GM12865 (cell line): ENCODE measurements at regions not wholly inside any gene's neighbourhood (a gene's known extent, or its start where the extent isn't known, plus 50 kb on each side); places are given as distances from the start of the nearest gene placed in this dataset.

Experiments
- DNase-seq: peaks from one replicate; pipeline ENCODE4 v3.0.0; 2010; ENCODE audit warnings: low read depth
- H3K4me3 ChIP-seq: 2 replicates; pipeline ENCODE4 v1.5.1; 2011; ENCODE audit warnings: mild to moderate bottlenecking, low read depth, low read length, control low read depth
- TF ChIP-seq, protein P1 (sequence below): IDR thresholded peaks from 2 replicates; pipeline ENCODE4 v1.5.1; 2011; ENCODE audit warnings: low read length, control low read depth, low read depth, inconsistent platforms; ENCODE audit not compliant: insufficient read depth; ENCODE audit errors: missing control alignments

DNA sequence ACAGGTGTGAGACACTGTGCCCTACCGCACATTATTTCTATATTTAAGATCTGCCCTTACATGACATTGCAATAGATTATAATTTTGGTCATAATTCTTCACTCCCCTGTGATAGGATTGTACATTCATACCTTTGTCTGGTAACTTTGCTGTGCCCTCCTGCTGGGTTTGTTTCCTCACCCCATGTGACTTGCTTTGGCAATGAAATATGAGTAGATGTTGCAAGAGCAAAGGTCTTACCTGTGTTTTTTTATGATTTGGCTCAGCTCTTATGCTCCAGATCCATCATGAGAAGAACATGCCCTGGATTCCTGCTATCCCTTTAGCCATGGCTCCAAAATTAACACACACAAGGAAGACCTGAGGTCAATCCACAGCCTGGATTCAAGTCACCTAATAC lies 137.7 kb upstream of the EOMES start:
- DNase-seq, result no peak
- no peak overlapping the region for H3K4me3 ChIP-seq
- TF ChIP-seq, protein P1, sequence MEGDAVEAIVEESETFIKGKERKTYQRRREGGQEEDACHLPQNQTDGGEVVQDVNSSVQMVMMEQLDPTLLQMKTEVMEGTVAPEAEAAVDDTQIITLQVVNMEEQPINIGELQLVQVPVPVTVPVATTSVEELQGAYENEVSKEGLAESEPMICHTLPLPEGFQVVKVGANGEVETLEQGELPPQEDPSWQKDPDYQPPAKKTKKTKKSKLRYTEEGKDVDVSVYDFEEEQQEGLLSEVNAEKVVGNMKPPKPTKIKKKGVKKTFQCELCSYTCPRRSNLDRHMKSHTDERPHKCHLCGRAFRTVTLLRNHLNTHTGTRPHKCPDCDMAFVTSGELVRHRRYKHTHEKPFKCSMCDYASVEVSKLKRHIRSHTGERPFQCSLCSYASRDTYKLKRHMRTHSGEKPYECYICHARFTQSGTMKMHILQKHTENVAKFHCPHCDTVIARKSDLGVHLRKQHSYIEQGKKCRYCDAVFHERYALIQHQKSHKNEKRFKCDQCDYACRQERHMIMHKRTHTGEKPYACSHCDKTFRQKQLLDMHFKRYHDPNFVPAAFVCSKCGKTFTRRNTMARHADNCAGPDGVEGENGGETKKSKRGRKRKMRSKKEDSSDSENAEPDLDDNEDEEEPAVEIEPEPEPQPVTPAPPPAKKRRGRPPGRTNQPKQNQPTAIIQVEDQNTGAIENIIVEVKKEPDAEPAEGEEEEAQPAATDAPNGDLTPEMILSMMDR, result no peak

DNA sequence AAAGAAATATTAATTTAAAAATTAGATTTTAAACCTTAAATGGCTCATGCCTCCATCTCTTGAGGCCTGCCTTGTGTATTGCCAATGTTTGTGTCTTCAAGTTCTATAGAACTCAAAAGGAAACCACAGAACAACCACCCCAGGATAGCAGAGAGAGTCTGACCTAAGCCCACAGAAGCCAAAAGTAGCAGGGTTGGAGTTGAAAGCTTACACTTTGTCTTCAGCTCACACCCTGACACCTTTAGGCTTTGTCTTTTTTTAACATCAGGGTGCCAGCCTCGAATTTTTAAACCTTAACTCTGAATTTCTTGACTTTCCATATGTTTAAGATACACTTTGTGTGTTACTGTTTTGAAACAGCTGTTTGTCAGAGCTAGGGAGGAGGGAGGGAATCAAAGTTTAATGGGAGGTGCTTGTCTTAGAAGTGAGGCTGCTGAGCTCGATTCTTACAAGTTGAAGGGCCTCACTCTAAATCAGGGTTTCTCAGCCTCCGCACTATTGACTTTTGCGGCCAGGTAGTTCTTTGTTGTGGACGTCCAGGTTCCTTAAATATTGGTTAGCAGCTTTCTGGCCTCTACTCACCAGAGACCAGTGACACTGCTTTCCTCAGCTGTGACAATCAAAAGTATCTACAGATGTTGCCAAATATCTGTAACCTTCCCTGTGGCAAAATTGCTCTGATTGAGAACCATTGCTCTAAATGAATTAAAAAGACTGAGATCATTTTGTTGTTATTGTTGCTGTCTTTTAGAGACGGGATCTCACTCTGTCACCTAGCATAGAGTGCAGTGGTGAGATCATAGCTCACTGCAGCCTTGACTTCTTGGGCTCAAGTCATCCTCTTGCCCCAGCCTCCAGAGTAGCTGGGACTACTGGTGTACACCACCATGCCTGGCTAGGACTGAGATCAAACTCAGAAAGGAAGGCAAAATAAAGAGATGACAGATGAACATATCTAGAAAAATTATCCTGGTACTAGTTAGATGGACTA lies 139.2 kb upstream of the EOMES start:
- no peak for DNase-seq

DNA sequence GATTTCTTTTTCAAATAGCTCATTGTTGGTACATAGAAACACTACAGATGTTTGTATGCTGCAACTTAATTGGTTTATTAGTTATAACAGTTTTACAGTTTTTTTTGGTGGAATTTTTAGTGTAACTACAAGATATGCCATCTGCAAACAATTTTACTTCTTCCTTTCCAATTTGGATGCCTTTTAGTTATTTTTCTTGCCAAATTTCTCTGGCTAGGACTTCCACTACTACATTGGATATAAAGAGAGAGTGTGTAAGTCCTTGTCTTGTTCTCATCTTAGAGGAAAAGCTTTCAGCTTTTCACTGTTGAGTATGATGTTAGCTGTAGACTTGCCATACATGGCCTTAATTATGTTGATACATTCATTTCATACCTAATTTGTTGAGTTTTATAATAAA lies 143.6 kb upstream of the EOMES start:
- no peak overlapping the region for H3K4me3 ChIP-seq
- no peak for DNase-seq
- TF ChIP-seq, protein P1, result no peak

More for the DNA sequence above, 139.2 kb upstream of the EOMES start:
- no peak overlapping the region for H3K4me3 ChIP-seq
- TF ChIP-seq, protein P1, result no peak

DNA sequence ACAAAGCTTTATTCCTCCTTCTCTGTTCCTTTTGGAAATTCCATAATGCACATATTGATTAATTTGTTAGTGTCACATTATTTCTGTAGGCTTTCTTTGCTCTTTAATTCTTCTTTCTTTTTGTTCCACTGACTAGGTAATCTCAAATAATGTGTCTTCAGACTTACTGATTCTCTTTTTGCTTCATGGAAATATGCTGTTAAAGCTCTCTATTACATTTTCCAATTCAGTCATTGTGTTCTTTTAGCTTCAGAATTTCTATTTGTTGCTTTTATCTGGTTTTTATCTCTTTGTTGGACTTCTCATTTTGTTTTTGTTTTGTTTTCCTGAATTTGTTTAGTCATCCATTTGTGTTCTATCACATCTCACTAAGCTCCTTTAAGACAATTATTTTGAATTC lies 147.0 kb upstream of the EOMES start:
- no peak for DNase-seq
- TF ChIP-seq, protein P1, result no peak
- no peak overlapping the region for H3K4me3 ChIP-seq

DNA sequence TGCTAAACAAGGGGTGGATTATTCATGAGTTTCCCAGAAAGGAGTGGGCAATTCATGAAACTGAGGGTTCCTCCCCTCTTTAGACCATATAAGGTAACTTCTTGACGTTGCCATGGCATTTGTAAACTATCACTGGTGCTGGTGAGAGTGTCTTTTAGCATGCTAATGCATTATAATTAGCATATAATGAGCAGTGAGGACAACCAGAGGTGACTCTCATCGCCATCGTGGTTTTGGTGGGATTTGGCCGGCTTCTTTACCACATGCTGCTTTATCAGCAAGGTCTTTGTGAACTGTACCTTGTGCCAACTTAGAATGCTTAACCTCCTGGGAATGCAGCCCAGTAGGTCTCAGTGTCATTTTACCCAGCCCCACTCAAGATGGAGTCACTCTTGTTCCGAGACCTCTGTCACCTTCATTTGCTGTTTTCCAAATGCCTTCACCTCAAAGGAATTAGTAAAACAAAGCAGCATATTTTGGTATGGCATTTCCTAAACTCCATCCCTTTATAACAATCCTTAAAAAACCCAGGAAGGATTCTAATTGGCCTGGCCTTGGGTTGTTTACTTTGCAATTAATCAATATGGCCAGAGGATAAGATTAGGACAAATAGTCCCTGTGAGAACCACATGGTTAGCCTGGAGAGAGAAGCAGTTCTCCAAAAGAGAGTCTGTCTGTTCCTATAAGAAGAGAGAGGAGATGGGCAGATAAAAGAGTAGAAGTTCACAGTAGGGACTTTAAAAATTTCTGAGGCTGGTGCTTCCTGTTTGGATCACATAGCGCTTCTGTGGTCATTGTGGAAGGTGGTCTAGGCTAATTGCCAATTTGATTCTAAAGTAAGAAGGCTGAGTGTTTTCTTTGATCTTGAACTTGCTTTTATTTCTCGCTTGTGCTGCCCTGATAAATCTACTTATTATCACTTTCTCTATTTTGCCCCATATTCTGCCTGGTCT lies 155.2 kb upstream of the EOMES start:
- TF ChIP-seq, protein P1, result no peak
- H3K4me3 ChIP-seq, result no peak overlapping the region
- DNase-seq, result no peak

DNA sequence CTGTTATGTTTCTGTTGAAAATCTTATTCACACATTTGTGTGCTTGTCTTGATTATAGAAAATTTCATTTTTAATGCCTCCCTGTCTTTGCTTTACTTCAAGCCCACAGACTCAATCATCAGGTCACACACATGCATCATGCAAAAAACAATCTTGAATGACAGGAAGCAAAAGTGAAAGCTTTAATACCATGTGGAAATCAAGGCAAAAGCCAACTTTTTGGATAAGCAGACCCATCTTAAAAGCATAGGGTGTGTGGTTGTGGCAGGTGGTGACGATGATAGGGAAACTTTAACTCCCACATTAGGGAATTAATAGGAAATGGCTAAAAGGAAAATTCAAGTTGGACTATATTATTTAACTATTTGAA lies 155.9 kb upstream of the EOMES start:
- TF ChIP-seq, protein P1, result no peak
- H3K4me3 ChIP-seq, result no peak overlapping the region
- DNase-seq, result no peak
